Keratinocyte (primary cell): ENCODE measurements at regions not wholly inside any gene's neighbourhood (a gene's known extent, or its start where the extent isn't known, plus 50 kb on each side); places are given as distances from the start of the nearest gene placed in this dataset.

Source experiments
- DNase-seq: peaks from one replicate; pipeline ENCODE4 v3.0.0-alpha.2; 2011; ENCODE audit warnings: low read depth, missing footprints, low spot score
- FAIRE-seq: peaks from 2 replicates; lab custom pipeline; 2011; peaks lifted over from hg19 to GRCh38; lab: Jason Lieb, UNC
- H2AFZ ChIP-seq: 2 replicates; pipeline ENCODE4 v1.6.0; 2012; ENCODE audit warnings: low read length, control low read depth, inconsistent platforms; ENCODE audit not compliant: control insufficient read depth
- H3K27ac ChIP-seq: 2 replicates; pipeline ENCODE4 v1.5.1; 2011; ENCODE audit warnings: low read length; ENCODE audit not compliant: control insufficient read depth, insufficient read depth
- H3K27me3 ChIP-seq: 3 replicates; pipeline ENCODE4 v1.6.0; 2011; ENCODE audit warnings: low read length; ENCODE audit not compliant: control insufficient read depth, insufficient read depth; ENCODE audit errors: extremely low read depth
- H3K36me3 ChIP-seq, 2 experiments: 2 replicates in 1 of 2; 3 replicates in 1 of 2; pipeline ENCODE4 v1.5.1; 2011; ENCODE audit warnings: low read length in 2 of 2, mild to moderate bottlenecking in 1 of 2; ENCODE audit not compliant: control insufficient read depth in 2 of 2, insufficient read depth in 2 of 2; ENCODE audit errors: extremely low read depth in 1 of 2
- H3K4me1 ChIP-seq: 3 replicates; pipeline ENCODE4 v1.5.1; 2011; ENCODE audit warnings: low read length; ENCODE audit not compliant: control insufficient read depth, insufficient read depth; ENCODE audit errors: extremely low read depth
- H3K4me2 ChIP-seq: 3 replicates; pipeline ENCODE4 v1.6.0; 2011; ENCODE audit warnings: low read depth, low read length; ENCODE audit not compliant: control insufficient read depth, insufficient read depth; ENCODE audit errors: extremely low read depth
- H3K4me3 ChIP-seq, 3 experiments: fragments of 200-600 bp in 1 of 3; sonication (generic) in 1 of 3; 2 replicates in 2 of 3; 3 replicates in 1 of 3; pipeline ENCODE4 v1.5.1; 2011 to 2016; ENCODE audit warnings: low read length in 3 of 3, mild to moderate bottlenecking in 3 of 3, control low read depth in 2 of 3, inconsistent platforms in 1 of 3, low read depth in 1 of 3, mixed read lengths in 1 of 3, mixed run types in 1 of 3, moderate library complexity in 1 of 3; ENCODE audit not compliant: control insufficient read depth in 2 of 3, insufficient read depth in 2 of 3; ENCODE audit errors: extremely low read depth in 1 of 3
- H3K79me2 ChIP-seq: 2 replicates; pipeline ENCODE4 v1.6.0; 2012; ENCODE audit warnings: low read length; ENCODE audit not compliant: control insufficient read depth, insufficient read depth
- H3K9ac ChIP-seq: 3 replicates; pipeline ENCODE4 v1.6.0; 2011; ENCODE audit warnings: low read length; ENCODE audit not compliant: control insufficient read depth, insufficient read depth; ENCODE audit errors: extremely low read depth
- H3K9me1 ChIP-seq: 3 replicates; pipeline ENCODE4 v1.6.0; 2011; ENCODE audit warnings: low read length; ENCODE audit not compliant: control insufficient read depth, insufficient read depth; ENCODE audit errors: extremely low read depth
- H3K9me3 ChIP-seq: 2 replicates; pipeline ENCODE4 v1.5.1; 2012; ENCODE audit warnings: low read depth, low read length; ENCODE audit not compliant: control insufficient read depth
- H4K20me1 ChIP-seq: 3 replicates; pipeline ENCODE4 v1.6.0; 2011; ENCODE audit warnings: low read length; ENCODE audit not compliant: control insufficient read depth, insufficient read depth; ENCODE audit errors: extremely low read depth
- EZH2 ChIP-seq: IDR thresholded peaks from one replicate; pipeline ENCODE4 v1.6.1; 2012; ENCODE audit warnings: inconsistent platforms, mild to moderate bottlenecking, low read length, moderate library complexity
- dilution Hi-C: fragments of 300-500 bp; cut with MboI; formaldehyde crosslinking; loops from one replicate; pipeline ENCODE4 v1.7.0; 2020; ENCODE audit warnings: low sequenced_read_pairs; ENCODE audit not compliant: extremely low pct_ligation_motif_present
- TF ChIP-seq, protein P1 (sequence below), 3 experiments: IDR thresholded peaks in 1 of 3; conservative IDR thresholded peaks in 1 of 3; optimal IDR thresholded peaks in 1 of 3; 2 replicates in 2 of 3; 3 replicates in 1 of 3; pipeline versions ENCODE3 to v1.5.1; 2011; ENCODE audit warnings: low read length in 3 of 3, mild to moderate bottlenecking in 3 of 3, moderate library complexity in 2 of 3, control low read depth in 1 of 3, inconsistent platforms in 1 of 3; ENCODE audit not compliant: insufficient read depth in 2 of 3; ENCODE audit errors: extremely low read depth in 1 of 3

DNA sequence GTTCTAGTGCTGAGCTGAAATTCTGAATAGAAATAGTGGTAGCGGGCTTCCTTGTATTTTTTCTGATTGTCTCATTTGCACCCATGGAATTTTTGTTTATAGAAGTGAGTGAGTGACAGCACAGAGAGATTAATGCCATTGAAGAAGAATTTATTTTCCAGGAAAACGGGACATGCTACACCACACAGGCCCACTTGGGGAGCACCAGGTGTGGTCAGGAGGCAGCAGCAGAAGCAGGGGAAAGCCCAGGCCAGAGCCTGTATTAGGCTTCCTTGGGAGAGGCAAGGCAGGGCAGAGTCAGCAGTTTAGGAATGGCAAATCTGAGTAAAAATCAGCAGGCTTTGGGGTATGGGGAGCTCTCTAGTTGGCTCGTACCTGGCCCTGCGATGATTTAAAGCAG lies 88.4 kb upstream of the ATP11B start:
- Histone ChIP-seq H3K4me3 (no peak overlapping the region), H3K9me3 (no peaks in the 10 kb centered on the region), H3K27me3 (no peaks in the 10 kb centered on the region), H2AFZ (no peak overlapping the region), H3K36me3 (no peaks in the 10 kb centered on the region), H3K27ac (no peak overlapping the region), H3K4me1 (no peaks in the 10 kb centered on the region), H3K9ac (no peak overlapping the region), H4K20me1 (no peaks in the 10 kb centered on the region), H3K79me2 (no peaks in the 10 kb centered on the region), H3K9me1 (no peaks in the 10 kb centered on the region), H3K4me2 (no peak overlapping the region)
- no peak for TF ChIP-seq EZH2
- TF ChIP-seq, protein P1, sequence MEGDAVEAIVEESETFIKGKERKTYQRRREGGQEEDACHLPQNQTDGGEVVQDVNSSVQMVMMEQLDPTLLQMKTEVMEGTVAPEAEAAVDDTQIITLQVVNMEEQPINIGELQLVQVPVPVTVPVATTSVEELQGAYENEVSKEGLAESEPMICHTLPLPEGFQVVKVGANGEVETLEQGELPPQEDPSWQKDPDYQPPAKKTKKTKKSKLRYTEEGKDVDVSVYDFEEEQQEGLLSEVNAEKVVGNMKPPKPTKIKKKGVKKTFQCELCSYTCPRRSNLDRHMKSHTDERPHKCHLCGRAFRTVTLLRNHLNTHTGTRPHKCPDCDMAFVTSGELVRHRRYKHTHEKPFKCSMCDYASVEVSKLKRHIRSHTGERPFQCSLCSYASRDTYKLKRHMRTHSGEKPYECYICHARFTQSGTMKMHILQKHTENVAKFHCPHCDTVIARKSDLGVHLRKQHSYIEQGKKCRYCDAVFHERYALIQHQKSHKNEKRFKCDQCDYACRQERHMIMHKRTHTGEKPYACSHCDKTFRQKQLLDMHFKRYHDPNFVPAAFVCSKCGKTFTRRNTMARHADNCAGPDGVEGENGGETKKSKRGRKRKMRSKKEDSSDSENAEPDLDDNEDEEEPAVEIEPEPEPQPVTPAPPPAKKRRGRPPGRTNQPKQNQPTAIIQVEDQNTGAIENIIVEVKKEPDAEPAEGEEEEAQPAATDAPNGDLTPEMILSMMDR (optimal IDR thresholded peaks at IDR 0.05 in 1 of 3, IDR thresholded peaks at IDR 0.05 in 1 of 3, conservative IDR thresholded peaks at IDR 0.05 in 1 of 3; ENCODE audit: extremely low read depth in 1 of 3, insufficient read depth in 2 of 3, low read length in 3 of 3) = peak in 1 of 3 experiments; percentile 14
- dilution Hi-C loops = no loop called here
- FAIRE-seq (no peak), DNase-seq (no peak)

DNA sequence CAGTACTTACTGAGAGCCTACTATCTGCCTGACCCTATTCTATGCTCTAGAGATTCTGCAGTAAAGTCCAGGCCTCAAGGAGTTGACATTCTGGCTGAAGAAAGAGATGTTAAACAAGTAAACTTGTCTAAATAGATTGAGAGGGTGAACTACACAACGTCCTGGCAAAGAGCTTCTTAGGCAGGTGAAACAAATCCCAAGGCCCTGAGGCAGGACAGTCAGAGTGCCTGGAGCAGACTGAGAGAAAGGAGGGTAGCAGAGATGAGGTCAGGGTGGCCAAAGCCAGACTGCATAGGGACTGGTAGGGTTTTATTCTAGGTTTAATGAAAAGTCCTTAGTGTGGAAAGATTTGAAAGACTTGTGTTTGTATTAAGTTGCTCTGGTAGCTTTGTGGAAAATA lies 84.5 kb upstream of the ATP11B start:
- no peaks in the 10 kb centered on the region for H4K20me1 ChIP-seq
- H3K9me3 ChIP-seq = no peaks in the 10 kb centered on the region
- H3K4me3 ChIP-seq = no peak overlapping the region
- no peak overlapping the region for H3K4me2 ChIP-seq
- no peaks in the 10 kb centered on the region for H3K4me1 ChIP-seq
- H2AFZ ChIP-seq = no peak overlapping the region
- no peaks in the 10 kb centered on the region for H3K27me3 ChIP-seq
- peak; percentile 52 for FAIRE-seq
- dilution Hi-C loops = no loop called here
- H3K27ac ChIP-seq = no peak overlapping the region
- no peak overlapping the region for H3K9ac ChIP-seq
- H3K79me2 ChIP-seq = no peaks in the 10 kb centered on the region
- H3K36me3 ChIP-seq = no peaks in the 10 kb centered on the region
- no peak for DNase-seq
- no peaks in the 10 kb centered on the region for H3K9me1 ChIP-seq
- TF ChIP-seq, protein P1 (optimal IDR thresholded peaks at IDR 0.05 in 1 of 3, IDR thresholded peaks at IDR 0.05 in 1 of 3, conservative IDR thresholded peaks at IDR 0.05 in 1 of 3; ENCODE audit: extremely low read depth in 1 of 3, insufficient read depth in 2 of 3, low read length in 3 of 3) = no peak
- no peak for TF ChIP-seq EZH2
